HCT116 (cell line): ENCODE measurements at regions not wholly inside any gene's neighbourhood (a gene's known extent, or its start where the extent isn't known, plus 50 kb on each side); places are given as distances from the start of the nearest gene placed in this dataset.

Source experiments
- POLR2A ChIP-seq: IDR thresholded peaks from 2 replicates; pipeline ENCODE4 v1.7.0; 2011; ENCODE audit warnings: borderline replicate concordance; ENCODE audit not compliant: insufficient read depth, insufficient read length; ENCODE audit errors: extremely low read depth
- RAD21 ChIP-seq: IDR thresholded peaks from 2 replicates; pipeline ENCODE4 v1.6.1; 2012; ENCODE audit warnings: low read depth, mild to moderate bottlenecking
- TF ChIP-seq, protein P1 (sequence below): IDR thresholded peaks from 2 replicates; pipeline ENCODE4 v1.6.1; 2011; ENCODE audit warnings: mild to moderate bottlenecking, low read length, moderate library complexity; ENCODE audit not compliant: insufficient replicate concordance; ENCODE audit errors: extremely low read depth
- TF ChIP-seq, protein P2 (sequence below), 3 experiments: fragments of 200-600 bp in 1 of 3; sonication (generic) in 1 of 3; IDR thresholded peaks in 2 of 3; conservative IDR thresholded peaks in 1 of 3; 2 replicates each; pipeline ENCODE4 v1.5.1; 2012 to 2017; ENCODE audit warnings: low read depth in 2 of 3, low read length in 2 of 3, antibody characterized with exemption in 1 of 3, borderline replicate concordance in 1 of 3, control low read depth in 1 of 3, mild to moderate bottlenecking in 1 of 3, mixed read lengths in 1 of 3, mixed run types in 1 of 3, moderate library complexity in 1 of 3; ENCODE audit not compliant: insufficient read depth in 1 of 3

DNA sequence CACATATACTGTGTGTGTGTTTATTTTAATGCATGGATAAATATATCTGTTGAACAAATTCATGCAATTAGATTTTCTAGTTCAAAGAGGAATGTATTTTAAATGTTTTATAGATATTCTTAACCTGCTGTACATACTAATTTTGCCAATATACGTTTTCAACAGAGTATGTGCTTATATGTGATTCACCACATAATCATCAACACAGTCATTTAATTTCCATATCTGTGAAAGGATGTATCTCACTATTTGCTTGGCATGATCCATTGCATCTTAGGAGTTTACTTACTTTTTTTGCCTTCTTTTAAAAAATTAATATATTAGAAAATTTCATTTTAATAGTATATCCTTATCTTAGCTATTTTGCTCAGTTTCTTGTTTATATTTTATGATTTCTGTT lies 902.3 kb upstream of the CITED2 start:
- TF ChIP-seq RAD21 (no peak), POLR2A (no peak)
- TF ChIP-seq, protein P1, sequence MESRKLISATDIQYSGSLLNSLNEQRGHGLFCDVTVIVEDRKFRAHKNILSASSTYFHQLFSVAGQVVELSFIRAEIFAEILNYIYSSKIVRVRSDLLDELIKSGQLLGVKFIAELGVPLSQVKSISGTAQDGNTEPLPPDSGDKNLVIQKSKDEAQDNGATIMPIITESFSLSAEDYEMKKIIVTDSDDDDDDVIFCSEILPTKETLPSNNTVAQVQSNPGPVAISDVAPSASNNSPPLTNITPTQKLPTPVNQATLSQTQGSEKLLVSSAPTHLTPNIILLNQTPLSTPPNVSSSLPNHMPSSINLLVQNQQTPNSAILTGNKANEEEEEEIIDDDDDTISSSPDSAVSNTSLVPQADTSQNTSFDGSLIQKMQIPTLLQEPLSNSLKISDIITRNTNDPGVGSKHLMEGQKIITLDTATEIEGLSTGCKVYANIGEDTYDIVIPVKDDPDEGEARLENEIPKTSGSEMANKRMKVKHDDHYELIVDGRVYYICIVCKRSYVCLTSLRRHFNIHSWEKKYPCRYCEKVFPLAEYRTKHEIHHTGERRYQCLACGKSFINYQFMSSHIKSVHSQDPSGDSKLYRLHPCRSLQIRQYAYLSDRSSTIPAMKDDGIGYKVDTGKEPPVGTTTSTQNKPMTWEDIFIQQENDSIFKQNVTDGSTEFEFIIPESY, result no peak
- TF ChIP-seq, protein P2, sequence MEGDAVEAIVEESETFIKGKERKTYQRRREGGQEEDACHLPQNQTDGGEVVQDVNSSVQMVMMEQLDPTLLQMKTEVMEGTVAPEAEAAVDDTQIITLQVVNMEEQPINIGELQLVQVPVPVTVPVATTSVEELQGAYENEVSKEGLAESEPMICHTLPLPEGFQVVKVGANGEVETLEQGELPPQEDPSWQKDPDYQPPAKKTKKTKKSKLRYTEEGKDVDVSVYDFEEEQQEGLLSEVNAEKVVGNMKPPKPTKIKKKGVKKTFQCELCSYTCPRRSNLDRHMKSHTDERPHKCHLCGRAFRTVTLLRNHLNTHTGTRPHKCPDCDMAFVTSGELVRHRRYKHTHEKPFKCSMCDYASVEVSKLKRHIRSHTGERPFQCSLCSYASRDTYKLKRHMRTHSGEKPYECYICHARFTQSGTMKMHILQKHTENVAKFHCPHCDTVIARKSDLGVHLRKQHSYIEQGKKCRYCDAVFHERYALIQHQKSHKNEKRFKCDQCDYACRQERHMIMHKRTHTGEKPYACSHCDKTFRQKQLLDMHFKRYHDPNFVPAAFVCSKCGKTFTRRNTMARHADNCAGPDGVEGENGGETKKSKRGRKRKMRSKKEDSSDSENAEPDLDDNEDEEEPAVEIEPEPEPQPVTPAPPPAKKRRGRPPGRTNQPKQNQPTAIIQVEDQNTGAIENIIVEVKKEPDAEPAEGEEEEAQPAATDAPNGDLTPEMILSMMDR (IDR thresholded peaks at IDR 0.05 in 2 of 3, conservative IDR thresholded peaks at IDR 0.05 in 1 of 3; ENCODE audit: borderline replicate concordance in 1 of 3, insufficient read depth in 1 of 3, low read depth in 2 of 3, low read length in 2 of 3), result no peak
